ENCODE measurements at regions not wholly inside any gene's neighbourhood (a gene's known extent, or its start where the extent isn't known, plus 50 kb on each side); places are given as distances from the start of the nearest gene placed in this dataset.

DNA sequence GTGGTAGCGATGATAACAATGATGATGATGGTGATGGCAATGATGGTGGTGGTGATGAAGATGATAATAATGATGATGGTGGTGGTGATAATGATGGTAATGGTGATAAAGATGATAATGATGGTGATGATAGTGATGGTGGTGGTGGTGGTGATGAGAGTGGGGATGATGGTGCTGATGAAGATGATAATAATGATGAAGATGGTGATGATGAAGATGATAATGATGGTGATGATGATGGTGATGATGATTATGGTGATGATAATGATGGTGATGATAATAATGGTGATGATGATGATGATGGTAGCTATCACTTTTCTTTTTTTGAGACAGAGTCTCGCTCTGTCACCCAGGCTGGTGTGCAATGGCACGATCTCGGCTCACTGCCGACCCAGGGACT is 144.5 kb upstream of the PCBD1 start:
- Histone ChIP-seq H3K4me1 (no peaks in the 10 kb centered on the region), H3K27me3 (no peaks in the 10 kb centered on the region), H3K27ac (no peak overlapping the region), H3K4me3 (no peak overlapping the region), H3K9me3 (no peaks in the 10 kb centered on the region), H3K36me3 (no peaks in the 10 kb centered on the region)
- no peak for TF ChIP-seq POLR2A (IDR thresholded peaks at IDR 0.05)
- TF ChIP-seq, protein P1, sequence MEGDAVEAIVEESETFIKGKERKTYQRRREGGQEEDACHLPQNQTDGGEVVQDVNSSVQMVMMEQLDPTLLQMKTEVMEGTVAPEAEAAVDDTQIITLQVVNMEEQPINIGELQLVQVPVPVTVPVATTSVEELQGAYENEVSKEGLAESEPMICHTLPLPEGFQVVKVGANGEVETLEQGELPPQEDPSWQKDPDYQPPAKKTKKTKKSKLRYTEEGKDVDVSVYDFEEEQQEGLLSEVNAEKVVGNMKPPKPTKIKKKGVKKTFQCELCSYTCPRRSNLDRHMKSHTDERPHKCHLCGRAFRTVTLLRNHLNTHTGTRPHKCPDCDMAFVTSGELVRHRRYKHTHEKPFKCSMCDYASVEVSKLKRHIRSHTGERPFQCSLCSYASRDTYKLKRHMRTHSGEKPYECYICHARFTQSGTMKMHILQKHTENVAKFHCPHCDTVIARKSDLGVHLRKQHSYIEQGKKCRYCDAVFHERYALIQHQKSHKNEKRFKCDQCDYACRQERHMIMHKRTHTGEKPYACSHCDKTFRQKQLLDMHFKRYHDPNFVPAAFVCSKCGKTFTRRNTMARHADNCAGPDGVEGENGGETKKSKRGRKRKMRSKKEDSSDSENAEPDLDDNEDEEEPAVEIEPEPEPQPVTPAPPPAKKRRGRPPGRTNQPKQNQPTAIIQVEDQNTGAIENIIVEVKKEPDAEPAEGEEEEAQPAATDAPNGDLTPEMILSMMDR (IDR thresholded peaks at IDR 0.05): no peak
- no peak for DNase-seq

DNA sequence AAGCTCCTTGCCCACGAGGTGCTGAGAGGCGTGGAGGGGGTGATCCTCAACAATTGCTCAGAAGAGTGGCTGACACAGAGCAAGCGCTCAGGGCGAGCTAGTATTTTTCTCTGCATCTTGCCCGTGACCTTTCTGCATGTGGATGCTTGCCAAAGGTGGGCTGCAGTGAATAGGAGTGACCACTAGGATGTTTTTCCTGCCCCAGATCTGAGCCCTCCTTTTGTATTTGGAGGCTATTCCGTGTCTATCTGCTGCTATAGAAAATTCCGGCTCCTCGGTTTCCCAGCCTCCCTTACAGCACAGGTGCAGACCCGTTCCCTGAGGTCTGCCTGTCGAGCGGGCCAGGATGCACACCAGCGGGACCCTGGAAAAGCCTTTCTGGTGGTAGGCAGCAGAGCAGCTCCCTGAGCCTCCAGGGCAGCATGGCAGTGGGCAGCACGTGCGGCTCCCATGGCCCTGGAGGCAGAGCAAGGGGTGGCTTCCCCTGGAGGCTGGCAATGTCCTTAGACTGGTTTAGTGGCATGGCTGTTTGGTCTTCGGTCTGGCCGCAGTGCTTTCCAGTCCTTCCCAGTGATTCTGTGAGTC is 145.1 kb upstream of the PCBD1 start:
- H3K9me3 ChIP-seq: no peaks in the 10 kb centered on the region
- DNase-seq: peak in 1 of 3 donors; percentile 21
- H3K4me1 ChIP-seq: no peaks in the 10 kb centered on the region
- TF ChIP-seq, protein P1 (IDR thresholded peaks at IDR 0.05): no peak
- TF ChIP-seq POLR2A (IDR thresholded peaks at IDR 0.05): no peak
- H3K36me3 ChIP-seq: no peaks in the 10 kb centered on the region
- no peaks in the 10 kb centered on the region for H3K27me3 ChIP-seq
- no peak overlapping the region for H3K4me3 ChIP-seq
- no peak overlapping the region for H3K27ac ChIP-seq

DNA sequence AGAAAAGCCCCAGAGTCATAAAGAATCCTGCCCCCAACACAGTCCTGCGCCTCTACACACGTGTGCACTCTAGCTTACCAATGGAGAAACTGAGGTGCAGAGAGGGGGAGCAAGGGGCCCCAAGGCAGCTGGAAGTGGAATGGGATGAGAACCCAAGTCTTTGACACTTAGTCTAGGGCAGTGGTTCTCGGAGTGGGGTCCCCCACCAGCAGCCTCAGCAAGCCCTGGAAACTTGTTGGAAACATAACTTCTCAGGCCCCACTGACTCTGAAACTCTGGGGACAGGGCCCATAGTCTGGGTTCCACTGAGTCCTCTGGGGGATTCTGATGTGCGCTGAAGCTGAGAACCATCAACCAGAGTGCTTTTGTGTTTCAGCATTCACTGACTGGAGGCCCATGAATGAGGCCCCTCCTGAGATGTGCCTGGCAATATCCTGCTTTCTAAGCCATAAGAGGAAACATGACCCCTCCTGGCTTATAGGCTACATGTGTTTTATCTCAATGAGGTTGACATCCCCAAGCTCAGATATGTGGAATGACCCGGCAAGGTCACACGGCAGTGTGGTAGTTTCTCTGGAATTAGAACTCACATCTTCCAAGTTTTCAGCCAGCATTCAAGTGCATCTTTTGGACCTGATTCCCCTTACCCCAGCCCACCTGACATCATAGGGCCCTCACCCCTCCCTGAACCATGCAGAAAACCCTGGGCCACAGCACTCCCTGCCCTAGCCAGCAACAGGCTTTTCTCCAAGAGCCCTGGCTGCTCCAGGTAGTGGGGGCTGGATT is 147.3 kb upstream of the PCBD1 start:
- Histone ChIP-seq H3K27me3 (no peaks in the 10 kb centered on the region), H3K27ac (no peak overlapping the region), H3K4me1 (no peaks in the 10 kb centered on the region), H3K4me3 (no peak overlapping the region), H3K9me3 (no peaks in the 10 kb centered on the region), H3K36me3 (no peaks in the 10 kb centered on the region)
- TF ChIP-seq, protein P1 (IDR thresholded peaks at IDR 0.05): no peak
- no peak for TF ChIP-seq POLR2A (IDR thresholded peaks at IDR 0.05)
- DNase-seq: peak in 1 of 3 donors; percentile 20

DNA sequence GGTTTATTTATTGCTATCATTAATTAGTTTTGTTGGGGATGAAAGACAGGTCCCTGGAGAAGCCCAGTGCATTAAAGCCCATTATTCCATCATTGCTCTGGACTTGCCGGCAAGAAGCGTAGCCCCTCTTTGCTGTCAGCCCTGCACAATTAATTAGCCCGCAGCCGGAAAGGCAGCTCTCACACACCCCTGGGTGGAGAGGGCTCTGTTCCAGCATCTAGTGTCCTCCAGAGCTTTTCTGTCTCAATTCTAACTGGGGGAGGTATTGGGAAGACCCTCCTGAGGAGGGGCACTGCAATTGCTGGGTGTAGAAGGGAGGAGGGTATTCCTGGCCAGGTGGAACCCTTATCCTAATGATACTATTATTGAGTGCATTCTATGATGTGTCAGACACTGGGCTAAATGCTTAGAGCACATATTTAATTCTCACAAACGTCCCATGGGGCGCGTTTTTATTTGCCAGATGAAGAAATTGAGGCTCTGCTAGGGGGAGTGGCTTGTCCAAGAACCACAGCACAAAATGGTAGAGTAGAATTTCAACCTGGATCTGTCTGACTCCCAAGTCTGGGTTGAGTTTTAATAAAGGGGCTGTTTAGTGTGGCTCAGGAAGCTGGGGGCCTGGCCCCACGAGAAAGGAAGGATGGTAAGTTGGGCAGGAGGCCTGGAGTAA is 148.1 kb upstream of the PCBD1 start:
- no peak for DNase-seq
- no peak for TF ChIP-seq POLR2A (IDR thresholded peaks at IDR 0.05)
- TF ChIP-seq, protein P1 (IDR thresholded peaks at IDR 0.05): no peak
- no peaks in the 10 kb centered on the region for H3K4me1 ChIP-seq
- H3K9me3 ChIP-seq: no peaks in the 10 kb centered on the region
- H3K27me3 ChIP-seq: no peaks in the 10 kb centered on the region
- H3K4me3 ChIP-seq: no peak overlapping the region
- H3K27ac ChIP-seq: no peak overlapping the region
- no peaks in the 10 kb centered on the region for H3K36me3 ChIP-seq

DNA sequence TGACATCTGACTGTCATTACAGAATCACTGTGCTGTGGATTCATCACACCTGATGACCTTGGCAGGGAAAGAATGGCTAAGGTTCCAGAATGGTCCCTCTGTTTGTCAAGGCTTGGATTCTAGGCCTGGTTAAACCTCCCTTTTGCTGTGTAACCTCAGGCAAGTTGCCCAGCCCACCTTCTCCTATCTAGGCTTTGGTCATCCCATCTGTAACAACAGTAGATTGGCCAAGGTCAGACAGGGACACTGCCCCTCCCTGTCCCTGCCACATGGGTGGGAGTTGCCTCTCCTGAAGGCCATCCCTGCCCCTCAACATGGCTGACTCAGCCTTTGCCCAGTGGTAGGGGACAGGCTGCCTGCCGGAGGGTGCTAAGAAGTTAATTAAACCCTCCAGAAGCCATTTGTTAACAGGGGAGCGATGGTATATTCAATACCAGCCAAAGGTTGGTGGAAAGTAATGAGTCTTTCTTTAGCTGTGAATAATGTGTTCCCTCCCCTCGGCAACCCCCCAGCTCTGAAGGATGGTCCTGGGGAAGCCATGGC is 149.8 kb upstream of the PCBD1 start:
- Histone ChIP-seq H3K27me3 (no peaks in the 10 kb centered on the region), H3K27ac (no peak overlapping the region), H3K9me3 (no peaks in the 10 kb centered on the region), H3K4me1 (no peaks in the 10 kb centered on the region), H3K4me3 (no peak overlapping the region), H3K36me3 (no peaks in the 10 kb centered on the region)
- DNase-seq: no peak
- TF ChIP-seq, protein P1 (IDR thresholded peaks at IDR 0.05): no peak
- no peak for TF ChIP-seq POLR2A (IDR thresholded peaks at IDR 0.05)
